DND-41 (cell line): ENCODE measurements at regions not wholly inside any gene's neighbourhood (a gene's known extent, or its start where the extent isn't known, plus 50 kb on each side); places are given as distances from the start of the nearest gene placed in this dataset.

Experiments
- EZH2 ChIP-seq: IDR thresholded peaks from 3 replicates; pipeline ENCODE4 v1.6.1; 2012; ENCODE audit warnings: borderline replicate concordance, low read depth, mild to moderate bottlenecking, moderate library complexity, low read length, inconsistent platforms; ENCODE audit not compliant: severe bottlenecking
- TF ChIP-seq, protein P1 (sequence below): IDR thresholded peaks from 2 replicates; pipeline ENCODE4 v1.5.1; 2012; ENCODE audit warnings: borderline replicate concordance, low read length, moderate library complexity, mild to moderate bottlenecking; ENCODE audit not compliant: poor library complexity, severe bottlenecking; ENCODE audit errors: extremely low read depth

DNA sequence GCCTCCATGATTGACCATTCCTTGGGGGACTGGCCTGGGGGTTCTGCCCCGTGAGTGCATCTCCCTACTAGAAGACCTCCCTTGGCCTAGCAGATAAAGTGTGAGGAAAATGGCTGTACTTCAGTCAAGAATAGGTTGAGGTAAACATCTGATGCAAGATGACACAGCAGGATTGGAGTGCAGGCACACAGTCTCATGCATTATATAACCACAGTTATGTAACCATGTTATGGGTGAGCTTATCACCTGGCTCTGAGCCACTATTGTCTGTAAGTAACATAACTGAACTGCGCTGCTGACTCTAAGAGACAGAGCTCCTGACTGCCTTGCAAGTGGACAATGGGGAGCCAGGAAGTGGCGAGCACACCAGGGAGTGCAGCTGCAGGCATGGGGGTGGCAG lies 378.7 kb upstream of the ANO5 start:
- TF ChIP-seq, protein P1, sequence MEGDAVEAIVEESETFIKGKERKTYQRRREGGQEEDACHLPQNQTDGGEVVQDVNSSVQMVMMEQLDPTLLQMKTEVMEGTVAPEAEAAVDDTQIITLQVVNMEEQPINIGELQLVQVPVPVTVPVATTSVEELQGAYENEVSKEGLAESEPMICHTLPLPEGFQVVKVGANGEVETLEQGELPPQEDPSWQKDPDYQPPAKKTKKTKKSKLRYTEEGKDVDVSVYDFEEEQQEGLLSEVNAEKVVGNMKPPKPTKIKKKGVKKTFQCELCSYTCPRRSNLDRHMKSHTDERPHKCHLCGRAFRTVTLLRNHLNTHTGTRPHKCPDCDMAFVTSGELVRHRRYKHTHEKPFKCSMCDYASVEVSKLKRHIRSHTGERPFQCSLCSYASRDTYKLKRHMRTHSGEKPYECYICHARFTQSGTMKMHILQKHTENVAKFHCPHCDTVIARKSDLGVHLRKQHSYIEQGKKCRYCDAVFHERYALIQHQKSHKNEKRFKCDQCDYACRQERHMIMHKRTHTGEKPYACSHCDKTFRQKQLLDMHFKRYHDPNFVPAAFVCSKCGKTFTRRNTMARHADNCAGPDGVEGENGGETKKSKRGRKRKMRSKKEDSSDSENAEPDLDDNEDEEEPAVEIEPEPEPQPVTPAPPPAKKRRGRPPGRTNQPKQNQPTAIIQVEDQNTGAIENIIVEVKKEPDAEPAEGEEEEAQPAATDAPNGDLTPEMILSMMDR = no peak
- no peak for TF ChIP-seq EZH2
